GM12872 (cell line): ENCODE measurements at regions not wholly inside any gene's neighbourhood (a gene's known extent, or its start where the extent isn't known, plus 50 kb on each side); places are given as distances from the start of the nearest gene placed in this dataset.

Source experiments
- TF ChIP-seq, protein P1 (sequence below): IDR thresholded peaks from 3 replicates; pipeline ENCODE4 v1.5.1; 2011; ENCODE audit warnings: low read depth, mild to moderate bottlenecking, low read length, moderate library complexity; ENCODE audit not compliant: insufficient read depth

- TF ChIP-seq, protein P1, sequence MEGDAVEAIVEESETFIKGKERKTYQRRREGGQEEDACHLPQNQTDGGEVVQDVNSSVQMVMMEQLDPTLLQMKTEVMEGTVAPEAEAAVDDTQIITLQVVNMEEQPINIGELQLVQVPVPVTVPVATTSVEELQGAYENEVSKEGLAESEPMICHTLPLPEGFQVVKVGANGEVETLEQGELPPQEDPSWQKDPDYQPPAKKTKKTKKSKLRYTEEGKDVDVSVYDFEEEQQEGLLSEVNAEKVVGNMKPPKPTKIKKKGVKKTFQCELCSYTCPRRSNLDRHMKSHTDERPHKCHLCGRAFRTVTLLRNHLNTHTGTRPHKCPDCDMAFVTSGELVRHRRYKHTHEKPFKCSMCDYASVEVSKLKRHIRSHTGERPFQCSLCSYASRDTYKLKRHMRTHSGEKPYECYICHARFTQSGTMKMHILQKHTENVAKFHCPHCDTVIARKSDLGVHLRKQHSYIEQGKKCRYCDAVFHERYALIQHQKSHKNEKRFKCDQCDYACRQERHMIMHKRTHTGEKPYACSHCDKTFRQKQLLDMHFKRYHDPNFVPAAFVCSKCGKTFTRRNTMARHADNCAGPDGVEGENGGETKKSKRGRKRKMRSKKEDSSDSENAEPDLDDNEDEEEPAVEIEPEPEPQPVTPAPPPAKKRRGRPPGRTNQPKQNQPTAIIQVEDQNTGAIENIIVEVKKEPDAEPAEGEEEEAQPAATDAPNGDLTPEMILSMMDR: no peak
Observed at GRCh38 chr15:96053031-96053780, 277.3 kb upstream of the NR2F2 start.

- TF ChIP-seq, protein P1: no peak
Observed at GRCh38 chr15:96053781-96054428, 276.6 kb upstream of the NR2F2 start.

DNA sequence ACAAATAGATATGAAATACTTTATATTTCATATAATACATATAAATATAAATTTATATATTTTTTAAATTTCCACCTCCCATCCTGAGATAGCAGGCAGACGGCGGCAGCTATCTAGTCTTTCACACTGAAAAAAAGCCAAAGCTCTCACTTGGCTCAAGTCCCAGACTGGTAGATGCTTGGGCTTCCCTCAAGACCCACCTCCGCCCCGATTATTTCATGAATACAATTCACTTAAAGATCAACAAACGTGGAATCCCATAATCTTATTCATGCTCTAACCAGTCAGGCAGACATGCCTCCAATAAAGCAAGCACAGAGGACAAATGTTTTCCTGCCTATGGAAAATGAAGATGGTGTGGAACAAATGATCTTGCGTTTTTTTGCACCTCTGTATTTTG is 275.9 kb upstream of the NR2F2 start:
- TF ChIP-seq, protein P1: no peak

GRCh38 chr15:96058103-96058851 is 272.2 kb upstream of the NR2F2 start:
- TF ChIP-seq, protein P1: no peak

DNA sequence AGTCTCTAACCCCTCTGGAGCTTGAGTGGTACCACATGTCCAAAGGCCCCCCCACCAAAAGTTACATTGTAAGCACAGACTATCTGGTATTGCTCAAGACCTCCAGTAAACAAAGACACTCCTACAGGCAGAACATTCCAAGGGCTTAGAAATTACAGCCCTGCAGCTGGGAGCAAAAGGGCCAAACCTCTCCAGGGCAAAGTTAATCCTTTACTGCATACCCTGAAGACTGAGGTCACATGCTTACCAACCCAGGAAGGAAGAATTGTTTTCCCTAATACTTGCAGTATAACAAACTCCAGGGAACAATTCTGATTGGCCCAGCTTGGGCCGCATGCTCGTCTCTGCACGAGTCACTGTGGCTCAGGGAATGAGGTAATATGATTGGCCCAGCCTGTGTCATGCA is 266.1 kb upstream of the NR2F2 start:
- TF ChIP-seq, protein P1: no peak

- TF ChIP-seq, protein P1: no peak
Observed at GRCh38 chr15:96066126-96066525, 264.4 kb upstream of the NR2F2 start.

DNA sequence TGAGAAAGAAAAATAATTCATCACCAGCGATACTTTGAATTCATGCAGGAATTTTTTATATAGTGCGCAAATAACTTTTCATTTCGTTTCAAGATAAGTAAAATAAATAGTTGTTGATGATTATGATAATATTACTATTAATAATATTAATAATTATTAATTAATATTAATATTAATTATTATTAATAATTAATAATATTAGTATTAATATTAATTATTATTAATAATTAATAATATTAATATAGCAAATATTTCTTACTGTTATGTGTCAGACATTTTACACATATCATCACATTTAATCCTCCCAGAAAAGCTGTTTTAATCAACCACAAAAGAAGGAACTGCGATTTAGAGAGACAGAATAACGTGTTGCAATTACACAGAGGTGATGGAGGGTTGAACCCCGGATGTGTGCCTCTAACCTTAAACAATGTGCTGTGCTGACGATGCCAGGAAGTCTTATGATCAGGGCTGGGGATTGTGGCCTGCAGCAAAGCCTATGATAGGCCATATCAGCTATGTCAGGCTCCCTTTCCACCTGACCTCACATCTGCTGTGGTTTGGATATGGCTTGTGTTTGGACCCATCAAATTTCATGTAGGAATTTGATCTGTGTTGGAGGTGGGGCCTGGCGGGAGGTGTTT is 263.5 kb upstream of the NR2F2 start:
- TF ChIP-seq, protein P1: no peak
